ENCODE measurements at regions not wholly inside any gene's neighbourhood (a gene's known extent, or its start where the extent isn't known, plus 50 kb on each side); places are given as distances from the start of the nearest gene placed in this dataset.

- TF ChIP-seq POLR2A (IDR thresholded peaks at IDR 0.05): no peak
- no peak for TF ChIP-seq CTCF (IDR thresholded peaks at IDR 0.05)
Observed at GRCh38 chr2:118710481-118710880, 137.0 kb downstream of the EN1 start.

Measured in esophagus squamous epithelium (tissue), 4 donors.